GM19397 (cell line): ENCODE measurements at regions not wholly inside any gene's neighbourhood (a gene's known extent, or its start where the extent isn't known, plus 50 kb on each side); places are given as distances from the start of the nearest gene placed in this dataset.

Experiments
- ATAC-seq: cut with Tn5 transposase; IDR thresholded peaks from one replicate; pipeline ENCODE4 v1.9.1; 2021; ENCODE audit warnings: mild to moderate bottlenecking, moderate library complexity; ENCODE audit not compliant: unreplicated experiment

GRCh38 chr1:192022827-192023226 is 135.4 kb upstream of the RGS18 start:
- no peak for ATAC-seq

GRCh38 chr1:192024881-192025280 is 133.4 kb upstream of the RGS18 start:
- no peak for ATAC-seq

GRCh38 chr1:192038567-192038966 is 119.7 kb upstream of the RGS18 start:
- no peak for ATAC-seq

- no peak for ATAC-seq
These were observed 113.1 kb upstream of the RGS18 start for GRCh38 chr1:192045131-192045530.

DNA sequence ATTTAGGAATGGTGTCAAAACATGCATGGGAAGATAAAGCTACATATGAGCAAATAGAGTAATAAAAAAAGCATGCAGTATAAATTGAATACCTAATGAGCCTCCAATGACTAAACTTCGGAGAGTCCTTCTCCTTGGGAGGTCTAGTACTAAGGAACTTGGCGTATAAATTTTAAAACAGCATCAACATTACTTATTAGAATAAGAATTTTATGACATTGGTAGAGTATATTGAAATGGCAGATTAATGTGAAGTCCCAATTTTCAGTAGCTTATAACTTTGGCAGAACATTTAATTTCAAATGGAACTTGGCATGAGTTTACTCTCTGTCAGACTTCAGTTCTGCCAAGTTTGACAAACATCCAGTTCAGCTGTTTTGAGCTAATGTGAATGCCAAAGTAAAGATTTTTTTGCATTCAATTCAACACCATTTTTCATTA is 104.7 kb upstream of the RGS18 start:
- ATAC-seq: no peak

DNA sequence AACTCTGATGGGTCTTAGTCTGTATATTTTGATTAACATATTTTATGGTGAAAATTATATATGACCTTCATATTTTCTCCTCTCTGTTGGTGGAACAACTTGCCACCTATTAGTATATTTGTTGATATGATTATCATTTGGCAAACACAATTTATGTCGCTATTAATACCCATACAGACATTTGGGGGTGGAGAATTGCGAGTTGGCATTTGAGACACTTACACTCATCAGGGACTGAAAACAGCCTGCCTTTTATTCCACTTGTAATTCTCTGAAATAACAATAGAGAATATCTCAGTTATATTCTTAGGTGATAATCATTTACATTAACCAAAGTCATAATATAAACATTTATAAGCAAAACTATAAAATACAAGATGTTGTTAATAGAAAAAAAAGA is 100.5 kb upstream of the RGS18 start:
- no peak for ATAC-seq

- no peak for ATAC-seq
These were observed 98.9 kb upstream of the RGS18 start for GRCh38 chr1:192059407-192059806.

GRCh38 chr1:192061556-192061955 is 96.7 kb upstream of the RGS18 start:
- ATAC-seq: no peak

DNA sequence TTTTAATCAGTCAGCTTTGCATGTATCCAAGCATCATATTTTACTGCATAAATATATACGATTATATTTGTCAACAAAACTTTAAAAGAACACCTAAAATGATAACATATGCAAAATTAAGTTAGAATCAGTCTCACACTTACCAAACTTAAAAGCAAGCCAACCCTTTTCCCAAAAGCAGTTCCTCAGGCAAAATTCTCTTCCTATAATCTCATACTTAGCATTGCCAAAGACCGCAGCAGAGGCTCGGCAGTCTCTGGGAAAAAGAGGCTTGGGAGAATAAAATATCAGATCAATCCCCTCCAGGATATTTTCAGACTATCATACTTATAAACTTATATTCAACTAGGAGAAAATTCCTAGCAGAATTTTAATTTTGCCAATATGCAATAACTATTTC is 93.2 kb upstream of the RGS18 start:
- no peak for ATAC-seq

GRCh38 chr1:192066202-192066601 is 92.1 kb upstream of the RGS18 start:
- no peak for ATAC-seq

DNA sequence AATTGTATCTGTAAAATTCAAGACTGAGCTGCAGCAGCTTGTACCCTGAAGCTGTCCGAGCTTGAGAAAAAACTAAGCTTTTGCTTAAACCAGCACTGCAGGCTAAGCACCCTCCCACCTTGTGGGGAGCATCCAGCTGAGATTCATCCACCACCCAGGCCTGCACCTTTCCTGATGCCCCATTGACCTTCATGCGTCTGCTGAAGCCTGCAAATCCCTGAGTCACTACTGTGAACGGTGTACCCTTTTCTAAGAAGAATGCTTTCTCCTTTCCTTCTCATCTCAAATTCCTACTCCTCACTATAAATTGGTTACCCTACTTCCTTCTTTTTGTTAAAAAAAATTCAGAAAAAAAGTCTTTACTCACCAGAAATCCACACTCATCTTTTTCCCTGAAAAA is 90.9 kb upstream of the RGS18 start:
- no peak for ATAC-seq

GRCh38 chr1:192070213-192070612 is 88.0 kb upstream of the RGS18 start:
- ATAC-seq: no peak

GRCh38 chr1:192080684-192081083 is 77.6 kb upstream of the RGS18 start:
- ATAC-seq: no peak

GRCh38 chr1:192081359-192081758 is 76.9 kb upstream of the RGS18 start:
- no peak for ATAC-seq

DNA sequence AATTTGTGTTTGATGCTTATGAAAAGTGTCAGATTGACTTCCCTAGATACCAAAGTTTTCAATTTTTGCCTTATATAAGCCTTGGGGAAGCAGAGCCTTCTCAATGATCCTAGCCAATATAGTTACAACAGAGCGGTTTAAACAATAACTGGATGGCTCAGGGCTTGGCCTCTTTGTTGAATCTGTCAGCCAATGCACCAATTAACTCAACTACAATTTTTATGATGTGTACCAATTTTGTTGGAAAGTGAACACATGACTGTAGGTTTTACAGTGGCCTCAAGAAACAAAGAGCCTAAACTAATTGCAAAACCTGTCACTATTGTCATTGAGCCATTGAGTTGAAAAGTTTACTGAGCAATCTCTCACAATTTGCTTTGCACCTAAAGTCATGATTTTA is 71.6 kb upstream of the RGS18 start:
- no peak for ATAC-seq

DNA sequence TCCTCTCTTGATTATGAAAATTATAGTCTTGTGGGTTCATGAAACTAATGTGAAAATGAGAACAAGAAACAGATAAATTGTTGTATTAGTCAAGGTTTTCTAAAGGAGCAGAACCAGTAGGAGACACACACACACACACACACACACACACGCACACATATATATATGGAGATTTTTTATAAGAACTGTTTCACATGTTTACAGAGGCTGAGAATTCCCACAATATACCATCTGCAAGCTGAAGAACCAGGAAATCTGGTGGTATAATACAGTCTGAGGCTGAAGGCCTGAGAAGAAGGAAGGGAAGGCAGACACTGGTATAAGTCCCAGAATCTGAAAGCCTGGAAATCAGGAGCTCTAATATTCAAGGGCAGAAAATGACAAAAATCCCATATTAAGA is 70.9 kb upstream of the RGS18 start:
- ATAC-seq: no peak

DNA sequence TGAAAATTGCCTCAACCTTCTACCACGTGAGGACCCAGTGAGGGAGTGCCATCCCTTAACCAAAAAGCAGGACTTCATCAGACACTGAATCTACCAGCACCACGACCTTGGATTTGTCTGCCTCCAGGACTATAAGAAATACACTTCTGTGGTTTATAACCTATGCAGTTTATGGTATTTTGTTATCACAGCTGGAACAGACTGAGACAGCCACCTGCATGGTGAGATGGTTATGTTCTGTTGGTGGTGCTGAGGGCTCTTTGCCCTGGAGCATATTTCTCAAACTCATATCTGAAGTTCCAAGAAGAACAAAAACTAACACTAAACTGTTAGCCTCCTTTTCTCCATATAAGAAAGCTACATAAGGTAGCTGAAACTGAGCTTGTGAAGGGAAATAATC is 69.8 kb upstream of the RGS18 start:
- no peak for ATAC-seq

DNA sequence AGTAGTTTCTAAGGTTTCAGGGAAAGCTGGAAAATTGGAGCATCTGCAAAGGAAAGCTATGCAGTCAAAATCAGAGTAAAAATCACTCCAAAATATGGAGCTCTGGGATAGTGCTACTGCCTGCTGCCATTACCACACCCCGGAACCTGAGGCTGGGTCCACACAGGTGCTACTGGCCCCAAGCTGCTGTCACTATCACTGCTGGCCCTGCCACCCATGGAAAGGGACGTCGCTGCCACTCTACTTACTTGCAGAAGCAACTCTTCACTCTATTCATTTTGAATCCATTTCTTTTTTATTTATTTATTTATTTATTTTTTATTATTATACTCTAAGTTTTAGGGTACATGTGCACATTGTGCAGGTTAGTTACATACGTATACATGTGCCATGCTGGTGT is 60.3 kb upstream of the RGS18 start:
- ATAC-seq: no peak

DNA sequence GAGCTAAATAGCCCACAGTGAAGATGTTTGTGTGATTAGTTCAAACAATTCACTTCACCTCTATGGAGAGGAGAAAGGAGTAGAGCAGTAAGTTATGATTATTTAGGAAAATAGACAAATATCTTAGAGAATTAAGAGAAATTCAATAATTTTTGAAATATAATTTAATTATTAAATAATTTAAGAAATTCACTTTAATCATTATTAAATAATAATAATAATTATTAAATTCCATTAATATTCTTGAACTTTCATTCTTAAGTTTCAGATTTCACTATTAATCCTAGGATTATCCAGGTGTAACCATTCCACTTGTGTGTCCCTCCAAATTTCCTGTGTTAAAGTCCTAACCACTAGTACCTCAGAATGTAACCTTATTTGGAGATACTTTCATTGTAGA is 58.9 kb upstream of the RGS18 start:
- ATAC-seq: no peak

GRCh38 chr1:192100686-192101468 is 57.4 kb upstream of the RGS18 start:
- ATAC-seq: no peak

GRCh38 chr1:192104128-192104527 is 54.1 kb upstream of the RGS18 start:
- ATAC-seq: no peak

GRCh38 chr1:192104852-192105251 is 53.4 kb upstream of the RGS18 start:
- no peak for ATAC-seq

DNA sequence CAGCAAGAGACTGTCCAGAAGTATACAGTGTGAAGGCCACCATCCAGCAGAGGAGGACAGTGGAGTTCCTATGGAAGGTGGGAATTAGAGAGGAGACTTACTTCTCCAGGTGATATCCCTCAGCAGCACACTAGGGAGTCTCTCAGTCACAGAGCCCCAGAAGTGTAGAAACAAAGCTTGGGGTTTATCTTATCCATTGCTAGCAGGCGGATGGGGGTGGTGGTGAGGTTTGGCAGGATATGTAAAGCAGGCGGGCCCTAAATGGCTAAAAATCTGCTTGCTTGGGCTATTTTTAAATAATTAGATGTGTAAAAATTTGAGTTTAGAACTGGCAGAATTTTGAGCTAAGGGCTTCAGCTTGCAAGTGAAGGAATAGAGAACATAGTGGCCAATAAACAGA is 50.1 kb upstream of the RGS18 start:
- no peak for ATAC-seq
